Spleen (tissue), 11 donors: ENCODE measurements at regions not wholly inside any gene's neighbourhood (a gene's known extent, or its start where the extent isn't known, plus 50 kb on each side); places are given as distances from the start of the nearest gene placed in this dataset.

ENCODE experiments used
- DNase-seq: peaks from one replicate; pipeline ENCODE4 v3.0.0-alpha.2; 2020
- H3K27ac ChIP-seq, 8 donors: fragments of 200-600 bp; sonication (generic) in 7 of 8; 1 replicate in 4 of 8; 2 replicates in 4 of 8; pipeline versions ENCODE4 v1.5.0 to v1.8.0; 2016 to 2021; ENCODE audit warnings: inconsistent platforms in 4 of 8, mild to moderate bottlenecking in 4 of 8, moderate library complexity in 1 of 8
- H3K27me3 ChIP-seq, 7 donors: fragments of 200-600 bp; sonication (generic) in 6 of 7; replicated peaks in 1 of 7; 1 replicate in 4 of 7; 2 replicates in 3 of 7; pipeline versions ENCODE4 v1.5.0 to v1.8.0; 2016 to 2021; ENCODE audit warnings: inconsistent platforms in 3 of 7, mild to moderate bottlenecking in 1 of 7
- H3K36me3 ChIP-seq, 6 donors: fragments of 200-600 bp; sonication (generic) in 5 of 6; 1 replicate in 4 of 6; 2 replicates in 2 of 6; pipeline versions ENCODE4 v1.5.0 to v1.8.0; 2016 to 2021; ENCODE audit warnings: inconsistent platforms in 2 of 6
- H3K4me1 ChIP-seq, 6 donors: fragments of 200-600 bp; sonication (generic) in 5 of 6; 1 replicate in 3 of 6; 2 replicates in 3 of 6; pipeline versions ENCODE4 v1.5.0 to v1.8.0; 2016 to 2021; ENCODE audit warnings: inconsistent platforms in 3 of 6
- H3K4me3 ChIP-seq, 8 donors: fragments of 200-600 bp; sonication (generic) in 7 of 8; 1 replicate in 4 of 8; 2 replicates in 4 of 8; pipeline versions ENCODE4 v1.5.0 to v1.8.0; 2016 to 2021; ENCODE audit warnings: inconsistent platforms in 4 of 8, mild to moderate bottlenecking in 4 of 8, moderate library complexity in 2 of 8
- H3K9me3 ChIP-seq, 8 donors: fragments of 200-600 bp; sonication (generic) in 7 of 8; 1 replicate in 4 of 8; 2 replicates in 4 of 8; pipeline versions ENCODE4 v1.5.0 to v1.8.0; 2016 to 2021; ENCODE audit warnings: inconsistent platforms in 4 of 8
- CTCF ChIP-seq, 11 experiments: fragments of 200-600 bp in 7 of 11; fragments of 450-650 bp in 4 of 11; sonication (generic) in 4 of 11; IDR thresholded peaks in 8 of 11; conservative IDR thresholded peaks in 3 of 11; 1 replicate in 7 of 11; 2 replicates in 4 of 11; pipeline versions ENCODE4 v1.4.0 to v1.8.0; 2016 to 2021; ENCODE audit warnings: antibody characterized with exemption in 11 of 11, inconsistent platforms in 4 of 11, mild to moderate bottlenecking in 1 of 11
- POLR2A ChIP-seq, 3 donors: fragments of 450-650 bp; IDR thresholded peaks; one replicate each; pipeline ENCODE4 v1.5.1; 2017; ENCODE audit warnings: antibody characterized with exemption in 3 of 3, mild to moderate bottlenecking in 1 of 3
- POLR2AphosphoS5 ChIP-seq, 3 donors: sonication (generic); formaldehyde crosslinking; IDR thresholded peaks; one replicate each; pipeline ENCODE4 v1.5.1; 2017; ENCODE audit warnings: antibody characterized with exemption in 3 of 3
- WGBS, 5 donors: extraction: QIAGEN DNeasy Blood & Tissue Kit in 3 of 5; methylation state at CpG; one replicate each; pipeline versions ENCODE4 v1.1.5 to v1.1.7; 2013 to 2018; 5-methylcytosine and 5-hydroxymethylcytosine counted together
- intact Hi-C: fragments of 100-400 bp; cut with DNase I; formaldehyde crosslinking; loops from one replicate; pipeline ENCODE4 v1.15.0; 2023; ENCODE audit warnings: low total_unique reads
- donor health status: healthy with polysubstance abuse.
- donor health status: DM: no; HTN: no; CAD: no; lungs with moderate emphysema.
- donor health status: DM: no; HTN: no; CAD: no.
- donor health status: Bipolar disorder and iron deficiency.
- donor health status: healthy.
- donor health status: DM: no; HTN: no; CAD: no.
- donor health status: DM: yes; HTN: yes; CAD: no.

GRCh38 chr5:87081511-87082372 is 185.9 kb upstream of the RASA1 start:
- no peak for TF ChIP-seq POLR2A (IDR thresholded peaks at IDR 0.05)
- no peak for TF ChIP-seq POLR2AphosphoS5 (IDR thresholded peaks at IDR 0.05)
- H3K4me3 ChIP-seq = peak overlapping the region in 2 of 8 donors; percentile 0 to 40
- WGBS, 5 donors = 22 to 27% (median 23%) methylated on average over 4 of the region's 4 CpGs
- H3K4me1 ChIP-seq = peaks cover 26 to 46% (median 35%) of the 10 kb centered on the region in 6 donors
- H3K27ac ChIP-seq = peak overlapping the region; percentile 56 to 84 (median 72)
- H3K27me3 ChIP-seq = no peaks in the 10 kb centered on the region
- no peaks in the 10 kb centered on the region for H3K36me3 ChIP-seq
- H3K9me3 ChIP-seq = peaks cover 0 to 12% (median 4%) of the 10 kb centered on the region in 8 donors
- no peak for DNase-seq
- intact Hi-C loops = no loop called here

- 67 to 82% (median 78%) methylated on average over 2 of the region's 2 CpGs for WGBS, 5 donors
- Histone ChIP-seq H3K4me1 (peaks cover 0 to 25% (median 4%) of the 10 kb centered on the region in 6 donors), H3K4me3 (no peak overlapping the region), H3K36me3 (no peaks in the 10 kb centered on the region), H3K27me3 (no peaks in the 10 kb centered on the region), H3K9me3 (peaks cover 0 to 4% (median 0%) of the 10 kb centered on the region in 8 donors), H3K27ac (no peak overlapping the region)
- DNase-seq = no peak
- no peak for TF ChIP-seq POLR2AphosphoS5 (IDR thresholded peaks at IDR 0.05)
- TF ChIP-seq CTCF (IDR thresholded peaks at IDR 0.05 in 8 of 11, conservative IDR thresholded peaks at IDR 0.05 in 3 of 11) = no peak
- no peak for TF ChIP-seq POLR2A (IDR thresholded peaks at IDR 0.05)
- intact Hi-C loops = no loop called here
Measured at GRCh38 chr5:87094347-87094746, 173.3 kb upstream of the RASA1 start.

GRCh38 chr5:87094833-87095232 is 172.8 kb upstream of the RASA1 start:
- 77 to 89% (median 86%) methylated on average over 4 of the region's 4 CpGs for WGBS, 5 donors
- no peak for DNase-seq
- peaks cover 0 to 4% (median 0%) of the 10 kb centered on the region in 8 donors for H3K9me3 ChIP-seq
- no peaks in the 10 kb centered on the region for H3K36me3 ChIP-seq
- intact Hi-C loops = no loop called here
- no peaks in the 10 kb centered on the region for H3K27me3 ChIP-seq
- TF ChIP-seq POLR2AphosphoS5 (IDR thresholded peaks at IDR 0.05) (no peak), CTCF (IDR thresholded peaks at IDR 0.05 in 8 of 11, conservative IDR thresholded peaks at IDR 0.05 in 3 of 11) (no peak)
- no peak overlapping the region for H3K4me3 ChIP-seq
- H3K4me1 ChIP-seq = peaks cover 0 to 27% (median 4%) of the 10 kb centered on the region in 6 donors
- H3K27ac ChIP-seq = no peak overlapping the region

GRCh38 chr5:87095787-87096186 is 171.9 kb upstream of the RASA1 start:
- DNase-seq = no peak

More at GRCh38 chr5:87095787-87096186, 171.9 kb upstream of the RASA1 start:
- Histone ChIP-seq H3K27ac (no peak overlapping the region), H3K9me3 (no peaks in the 10 kb centered on the region), H3K27me3 (no peaks in the 10 kb centered on the region), H3K36me3 (no peaks in the 10 kb centered on the region), H3K4me3 (no peak overlapping the region), H3K4me1 (peaks cover 0 to 37% (median 5%) of the 10 kb centered on the region in 6 donors)
- TF ChIP-seq POLR2A (IDR thresholded peaks at IDR 0.05) = no peak
- TF ChIP-seq CTCF (IDR thresholded peaks at IDR 0.05 in 8 of 11, conservative IDR thresholded peaks at IDR 0.05 in 3 of 11) = no peak
- no peak for TF ChIP-seq POLR2AphosphoS5 (IDR thresholded peaks at IDR 0.05)
- intact Hi-C loops = no loop called here
- WGBS, 5 donors = 55 to 87% (median 76%) methylated on average over 1 of the region's 1 CpG
